LoVo (cell line): ENCODE measurements at regions not wholly inside any gene's neighbourhood (a gene's known extent, or its start where the extent isn't known, plus 50 kb on each side); places are given as distances from the start of the nearest gene placed in this dataset.

Experiments
- DNase-seq: peaks from one replicate; pipeline ENCODE4 v3.0.0-alpha.2; 2016; ENCODE audit warnings: low spot score

- no peak for DNase-seq
Measured at GRCh38 chr10:104505521-104506042, 135.5 kb upstream of the SORCS3 start.

DNA sequence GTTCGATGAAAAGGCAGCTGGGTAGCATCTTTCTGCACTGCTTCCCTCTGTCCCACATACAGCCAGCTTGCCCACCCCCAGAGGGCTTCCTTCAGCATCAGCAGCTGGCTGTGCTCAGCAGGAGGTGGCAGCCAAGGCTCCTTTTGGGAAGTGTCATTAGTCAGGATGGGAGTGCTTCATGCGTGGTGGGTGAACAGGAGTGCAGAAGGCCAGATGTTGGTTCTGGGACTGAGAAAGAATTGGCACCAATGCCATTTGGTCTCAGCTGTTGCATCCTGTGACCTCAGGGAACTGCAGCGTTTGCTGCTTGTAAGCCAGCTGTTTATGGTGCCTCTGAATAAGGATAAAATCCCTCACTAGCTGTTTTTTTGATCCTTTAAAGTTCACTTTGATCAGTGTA lies 131.1 kb upstream of the SORCS3 start:
- no peak for DNase-seq

GRCh38 chr10:104510644-104511043 lies 130.4 kb upstream of the SORCS3 start:
- no peak for DNase-seq

GRCh38 chr10:104512800-104513199 lies 128.3 kb upstream of the SORCS3 start:
- no peak for DNase-seq

DNA sequence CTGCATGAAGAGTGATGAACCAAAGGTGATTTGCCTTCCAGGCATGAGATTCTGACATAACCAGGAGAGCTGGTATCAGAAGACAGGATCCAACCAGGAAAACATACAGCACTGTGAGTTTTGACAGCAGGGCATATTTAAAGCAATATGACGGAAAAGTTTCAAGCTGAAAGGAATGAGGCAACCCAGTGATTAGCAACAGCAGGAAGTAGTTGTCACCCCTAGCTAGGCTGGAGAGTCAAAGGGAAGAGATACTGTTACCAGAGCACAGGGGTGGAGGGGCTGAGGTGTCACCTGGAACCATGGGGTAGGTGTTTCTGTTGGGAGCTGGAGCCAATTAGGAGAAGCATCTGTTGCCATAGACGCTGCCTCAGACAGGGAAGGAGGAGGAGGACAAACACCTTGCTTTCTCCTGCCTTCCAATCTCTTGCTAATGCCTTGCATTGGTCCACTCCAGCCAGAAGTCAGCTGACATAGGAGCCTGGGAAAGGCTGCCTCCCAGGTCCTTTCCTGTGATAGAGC lies 125.4 kb upstream of the SORCS3 start:
- DNase-seq, result no peak

DNA sequence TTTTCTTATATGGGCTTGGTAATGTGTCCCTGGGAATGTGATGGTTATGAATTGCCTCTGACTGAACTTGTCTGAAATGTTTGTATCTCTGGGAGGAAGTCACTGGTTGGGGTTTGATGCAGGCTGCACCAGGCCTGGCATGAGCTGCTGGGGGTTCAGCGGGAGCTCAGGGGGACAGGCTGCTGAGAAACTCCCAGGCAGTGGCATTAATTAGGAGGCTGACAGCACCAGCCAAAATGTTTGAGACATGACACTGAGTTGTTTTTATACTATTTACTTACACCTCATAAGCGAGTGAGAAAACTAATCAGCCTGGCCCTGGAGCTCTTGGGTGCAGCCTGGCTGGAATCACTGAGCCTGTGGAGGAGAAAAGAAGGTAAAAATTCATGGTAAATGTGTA lies 124.1 kb upstream of the SORCS3 start:
- no peak for DNase-seq

DNA sequence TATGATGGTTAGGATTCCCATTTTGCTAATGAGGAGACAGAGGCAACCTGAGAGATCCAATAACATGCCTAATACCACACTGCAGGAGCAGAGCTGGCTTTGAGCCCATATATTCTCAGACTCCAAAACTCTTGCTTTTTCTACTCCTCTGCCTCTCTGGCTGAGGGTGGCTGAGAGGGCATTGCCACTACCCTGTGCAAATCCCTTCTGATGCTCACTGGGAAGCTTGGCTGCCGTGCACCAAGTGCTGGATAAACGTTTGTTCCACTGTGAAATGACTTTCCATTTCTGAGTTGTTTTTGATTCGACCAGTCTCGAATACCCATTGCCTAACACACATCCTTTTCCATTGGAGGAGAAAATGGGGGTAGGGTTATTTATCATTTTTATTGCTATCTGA lies 123.1 kb upstream of the SORCS3 start:
- no peak for DNase-seq

DNA sequence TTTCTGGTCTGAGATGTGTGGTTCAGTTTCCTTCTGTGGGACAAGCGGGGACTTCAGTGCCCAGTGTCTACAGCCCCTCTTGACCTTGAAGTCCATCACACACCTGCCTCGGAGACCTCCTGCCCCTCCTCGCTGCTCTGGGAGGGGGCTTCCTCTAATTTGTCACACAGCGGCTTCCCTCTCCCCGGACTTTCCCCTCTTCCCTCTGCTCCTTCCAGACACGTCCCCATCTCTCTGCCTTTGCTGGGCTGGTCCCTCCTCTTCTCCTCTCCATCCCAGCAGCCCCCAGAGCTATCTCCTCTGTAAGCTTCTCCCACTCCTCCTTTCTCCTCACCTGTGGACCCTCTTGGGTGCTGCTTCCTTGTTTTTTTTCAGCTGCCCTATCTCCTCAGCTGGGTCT lies 122.2 kb upstream of the SORCS3 start:
- no peak for DNase-seq

DNA sequence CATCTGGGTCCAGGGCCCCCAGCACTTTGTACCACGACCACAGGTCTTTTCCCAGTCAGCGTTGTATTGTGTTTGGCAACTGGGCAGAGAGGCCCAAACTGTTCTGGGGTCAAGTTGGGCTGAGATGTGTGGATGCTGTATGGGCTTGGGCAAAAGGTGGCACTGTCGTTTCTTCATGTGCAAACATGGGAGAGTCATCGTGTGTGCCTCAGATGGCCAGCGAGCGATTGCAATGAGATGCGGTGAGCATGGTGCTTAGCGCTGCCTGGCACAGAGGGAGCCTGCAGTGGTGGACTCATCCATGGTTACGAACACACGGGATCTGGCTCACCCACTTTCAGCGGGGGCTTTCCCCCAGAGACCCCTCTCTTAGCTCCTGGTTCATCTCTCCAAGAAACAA lies 120.4 kb upstream of the SORCS3 start:
- no peak for DNase-seq

DNA sequence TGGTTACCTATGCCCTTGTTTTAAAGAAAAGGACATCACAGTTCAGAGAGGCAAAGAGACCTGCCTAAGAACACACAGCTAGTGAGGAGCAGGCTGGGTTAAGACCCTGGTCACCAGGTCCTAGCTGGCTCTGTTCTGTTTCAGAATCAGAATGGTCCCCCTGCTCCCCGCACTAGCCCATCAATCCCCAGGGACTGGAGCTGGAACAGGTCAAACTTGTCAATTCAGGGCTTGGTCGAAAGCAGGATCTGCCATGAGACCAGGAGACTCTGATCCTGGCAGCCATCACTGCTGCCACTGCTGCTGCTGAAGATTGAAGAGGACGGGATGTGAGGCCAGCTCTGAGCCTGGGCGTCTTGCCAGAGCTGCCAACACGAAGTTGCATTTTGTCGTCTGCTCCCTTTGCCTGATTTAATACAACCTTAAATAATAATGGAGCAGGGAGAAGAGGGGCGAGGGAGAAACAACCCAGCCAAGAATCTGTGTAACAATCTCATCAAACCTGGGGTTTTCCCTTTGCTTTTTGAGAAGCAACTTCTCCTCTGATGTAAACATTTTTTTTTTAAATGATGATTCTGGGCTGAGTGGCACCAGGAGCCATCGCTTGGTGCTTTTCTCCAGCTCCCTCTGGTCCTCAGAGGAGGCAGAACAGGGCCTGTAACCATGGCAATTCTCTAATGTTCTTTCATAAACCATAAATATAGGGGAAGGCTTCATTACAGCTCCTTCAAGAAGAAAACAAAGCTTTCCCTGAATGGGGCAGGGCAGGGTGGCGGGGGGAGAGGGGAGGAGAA lies 119.0 kb upstream of the SORCS3 start:
- no peak for DNase-seq

- DNase-seq, result no peak
Measured at GRCh38 chr10:104526188-104526587, 114.9 kb upstream of the SORCS3 start.

DNA sequence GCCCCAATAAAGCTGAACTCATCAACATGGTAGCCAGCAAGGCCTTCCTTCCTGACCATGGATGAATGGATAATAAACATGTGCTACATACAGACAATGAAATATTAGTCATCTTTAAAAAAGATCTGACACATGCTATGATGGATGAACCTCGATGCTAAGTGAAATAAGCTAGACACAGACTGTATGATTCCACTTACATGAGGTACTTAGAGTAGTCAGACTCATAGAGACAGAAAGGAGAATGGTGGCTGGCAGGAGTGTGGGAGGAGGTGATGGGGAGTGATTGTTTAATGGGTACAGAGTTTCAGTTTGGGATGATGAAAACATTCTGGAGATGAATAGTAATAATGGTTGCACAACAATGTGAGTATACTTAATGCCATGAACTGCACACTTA lies 114.1 kb upstream of the SORCS3 start:
- DNase-seq, result no peak

GRCh38 chr10:104540181-104540580 lies 100.9 kb upstream of the SORCS3 start:
- DNase-seq, result no peak

GRCh38 chr10:104541820-104542219 lies 99.3 kb upstream of the SORCS3 start:
- DNase-seq, result no peak

GRCh38 chr10:104546336-104546735 lies 94.8 kb upstream of the SORCS3 start:
- DNase-seq, result no peak

GRCh38 chr10:104546756-104547155 lies 94.3 kb upstream of the SORCS3 start:
- DNase-seq, result no peak

GRCh38 chr10:104548090-104548489 lies 93.0 kb upstream of the SORCS3 start:
- DNase-seq, result no peak

GRCh38 chr10:104556831-104557230 lies 84.3 kb upstream of the SORCS3 start:
- DNase-seq, result no peak

DNA sequence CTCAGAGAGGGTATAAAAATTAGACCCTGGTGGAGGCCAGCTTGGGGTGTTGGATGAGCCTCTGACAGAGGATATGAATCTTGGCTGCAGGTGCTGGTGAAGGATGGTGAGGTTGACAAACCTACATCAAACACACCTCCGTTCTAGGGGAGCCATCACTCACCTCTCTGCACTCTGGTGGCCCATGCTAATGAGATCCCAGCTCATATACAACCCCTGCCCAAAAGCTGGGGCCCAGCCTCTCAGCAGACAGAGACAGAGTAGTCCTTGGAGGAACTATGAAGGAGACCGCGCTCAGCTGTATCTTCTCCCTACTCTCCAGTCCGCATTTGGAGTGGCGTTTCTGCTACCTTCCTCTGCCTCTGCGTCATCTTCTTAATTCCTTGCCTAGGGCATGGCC lies 83.1 kb upstream of the SORCS3 start:
- DNase-seq, result no peak

- DNase-seq, result no peak
Measured at GRCh38 chr10:104559935-104560334, 81.2 kb upstream of the SORCS3 start.

DNA sequence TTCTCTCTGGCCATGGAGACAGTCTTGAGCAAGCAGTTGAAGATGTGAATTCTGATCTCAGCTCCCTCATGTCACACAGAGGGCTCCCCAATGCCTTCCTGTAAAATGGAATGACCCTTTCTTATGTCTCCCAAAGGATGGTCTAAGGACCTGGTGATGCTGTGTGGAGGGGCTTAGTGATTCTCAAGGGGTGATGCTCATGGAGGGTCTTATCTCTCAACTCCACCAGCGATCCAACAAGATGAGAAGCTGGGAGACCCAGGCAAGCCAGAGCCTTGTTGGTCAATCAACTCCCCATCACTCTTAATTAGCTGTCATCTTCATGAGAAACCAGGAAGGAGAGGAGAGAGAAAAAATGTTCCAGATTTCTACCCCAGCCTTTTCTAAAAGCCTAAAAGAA lies 78.0 kb upstream of the SORCS3 start:
- DNase-seq, result no peak

- DNase-seq, result no peak
Measured at GRCh38 chr10:104563548-104563947, 77.5 kb upstream of the SORCS3 start.

DNA sequence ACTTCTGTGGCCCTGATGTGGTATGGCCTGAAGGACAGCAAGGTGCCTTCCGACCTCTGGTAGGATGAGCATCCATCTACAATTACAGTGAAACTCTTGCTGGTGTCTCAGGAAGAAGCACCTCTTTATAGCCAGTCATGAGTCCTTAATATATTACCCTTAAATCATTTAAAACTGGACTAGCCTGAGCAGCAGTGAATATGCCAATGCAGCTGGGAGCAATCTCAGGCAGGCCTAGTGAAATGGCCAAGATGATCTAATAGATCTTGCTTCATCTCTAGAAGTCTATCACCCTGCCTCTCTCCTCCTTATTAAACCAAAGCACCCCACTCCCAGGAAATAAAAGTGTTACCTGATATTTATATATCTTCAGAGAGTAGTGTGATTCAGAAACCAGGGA lies 66.7 kb upstream of the SORCS3 start:
- DNase-seq, result no peak

DNA sequence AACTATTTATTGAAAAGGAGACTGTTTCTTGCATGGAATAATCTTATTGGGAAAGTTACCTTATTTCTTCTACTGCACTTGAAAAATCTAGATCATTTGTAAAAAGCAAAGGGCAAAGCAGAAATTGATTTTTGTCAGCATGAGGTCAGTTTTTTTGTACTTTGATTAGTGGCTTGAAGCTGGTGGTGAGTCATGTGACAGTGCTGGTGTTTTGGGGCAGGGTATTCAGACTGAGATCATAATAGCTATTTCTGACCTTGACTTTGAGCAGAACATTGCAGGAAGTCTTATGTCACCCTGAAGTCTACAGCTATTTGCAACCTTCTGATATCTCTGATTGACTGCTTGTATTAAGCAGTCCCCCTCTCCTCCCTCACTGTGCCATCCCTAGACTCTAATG lies 66.3 kb upstream of the SORCS3 start:
- DNase-seq, result no peak
